ENCODE measurements at regions not wholly inside any gene's neighbourhood (a gene's known extent, or its start where the extent isn't known, plus 50 kb on each side); places are given as distances from the start of the nearest gene placed in this dataset.

DNA sequence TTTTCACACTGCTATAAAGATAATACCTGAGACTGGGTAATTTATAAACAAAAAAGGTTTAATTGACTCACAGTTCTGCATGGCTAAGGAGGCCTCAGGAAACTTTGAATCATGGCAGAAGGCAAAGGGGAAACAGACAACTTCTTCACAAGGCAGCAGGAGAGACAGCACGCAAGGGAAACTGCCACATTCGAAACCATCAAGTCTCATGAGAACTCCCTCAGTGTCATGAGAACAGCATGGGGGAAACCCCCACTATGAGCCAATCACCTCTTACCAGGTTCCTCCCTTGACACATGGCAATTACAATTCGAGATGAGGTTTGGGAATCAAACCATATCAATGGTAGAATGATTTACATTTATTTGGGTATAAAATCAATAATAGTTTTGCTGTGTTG is 558.5 kb downstream of the TMTC2 start:
- no peak for TF ChIP-seq CTCF (optimal IDR thresholded peaks at IDR 0.05 in 1 of 3, IDR thresholded peaks at IDR 0.05 in 1 of 3, conservative IDR thresholded peaks at IDR 0.05 in 1 of 3; ENCODE audit: extremely low read depth in 1 of 3, insufficient read depth in 2 of 3, low read length in 3 of 3)
- no peak for TF ChIP-seq EZH2 (IDR thresholded peaks at IDR 0.05; ENCODE audit: low read length)

Data from keratinocyte (primary cell).